Suppressor macrophage treated with lipopolysaccharide for 4 hours (primary cell): ENCODE measurements at regions not wholly inside any gene's neighbourhood (a gene's known extent, or its start where the extent isn't known, plus 50 kb on each side); places are given as distances from the start of the nearest gene placed in this dataset.

ENCODE experiments used
- DNase-seq: peaks from one replicate; pipeline ENCODE4 v3.0.0-alpha.2; 2020

DNA sequence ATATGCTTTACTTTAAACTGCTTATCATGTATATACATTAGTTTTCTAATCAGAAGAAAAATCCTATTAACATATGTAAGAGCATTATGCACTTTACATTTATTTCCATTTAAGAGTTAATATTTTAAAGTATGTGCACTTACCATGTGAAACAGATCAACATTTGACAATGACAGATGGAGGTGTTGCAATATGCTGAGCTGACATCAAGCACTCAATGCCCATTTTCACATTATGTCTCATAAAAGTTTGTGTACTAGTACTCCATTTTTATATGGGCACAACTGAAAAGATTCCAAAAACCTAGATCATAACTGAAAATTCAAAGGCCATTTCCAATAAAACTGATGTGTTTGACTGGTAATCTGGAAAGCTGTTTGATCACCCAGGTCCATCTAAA is 420.9 kb upstream of the SOX9 start:
- no peak for DNase-seq

DNA sequence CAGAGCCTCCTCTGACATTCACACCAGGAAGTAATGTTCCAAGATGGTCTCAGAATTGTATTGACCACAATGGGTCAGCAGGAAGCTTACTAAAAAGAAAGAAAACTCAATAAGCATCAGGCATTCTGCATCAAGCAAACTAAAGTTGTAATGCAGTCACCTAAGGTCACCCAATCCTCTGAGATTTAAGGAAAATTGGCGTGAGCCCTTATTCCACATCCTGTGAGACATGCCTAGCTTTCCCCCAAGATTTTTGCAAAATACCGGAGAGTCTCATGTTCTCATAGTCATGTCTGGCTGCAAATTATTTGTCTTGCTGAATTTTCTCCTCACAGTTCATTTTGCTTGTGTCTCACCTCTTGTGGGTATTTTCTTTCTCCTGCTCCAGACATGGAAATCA is 417.1 kb upstream of the SOX9 start:
- no peak for DNase-seq

DNA sequence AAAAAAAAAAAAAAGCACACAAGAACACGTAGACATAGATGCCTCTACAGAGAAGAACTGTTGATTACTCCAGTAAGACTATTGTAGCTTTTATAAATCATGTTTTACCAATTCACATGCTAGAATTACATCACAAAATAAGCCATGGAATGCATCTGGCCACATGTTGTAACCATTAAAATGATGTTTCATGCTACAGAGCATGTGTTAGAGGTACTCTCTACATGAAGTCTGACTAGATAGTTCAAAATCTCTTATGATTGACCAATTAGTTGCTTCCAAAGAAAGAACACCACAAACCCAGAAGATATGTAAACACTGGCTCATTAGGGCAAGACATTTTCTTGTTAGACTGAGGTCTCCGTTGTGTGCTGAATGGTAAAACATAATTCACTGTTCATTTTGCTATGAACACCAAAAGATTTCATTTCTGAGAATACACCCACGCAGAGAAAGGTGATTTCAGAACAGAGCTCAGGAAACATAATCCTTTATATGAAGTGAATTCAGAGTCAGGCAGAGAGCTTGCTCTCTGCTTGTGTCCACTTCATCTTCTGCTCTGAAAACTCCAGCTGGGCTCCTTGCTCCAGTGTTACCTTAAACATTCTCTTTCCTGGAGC is 411.4 kb upstream of the SOX9 start:
- DNase-seq = no peak

- DNase-seq = no peak
Measured at GRCh38 chr17:71709946-71710345, 410.9 kb upstream of the SOX9 start.

- no peak for DNase-seq
Measured at GRCh38 chr17:71710816-71711215, 410.0 kb upstream of the SOX9 start.

- DNase-seq = no peak
Measured at GRCh38 chr17:71713846-71714245, 407.0 kb upstream of the SOX9 start.

- DNase-seq = no peak
Measured at GRCh38 chr17:71724339-71724738, 396.5 kb upstream of the SOX9 start.

GRCh38 chr17:71725811-71726210 is 395.0 kb upstream of the SOX9 start:
- no peak for DNase-seq

GRCh38 chr17:71726341-71726740 is 394.5 kb upstream of the SOX9 start:
- DNase-seq = no peak

- no peak for DNase-seq
Measured at GRCh38 chr17:71727292-71727691, 393.5 kb upstream of the SOX9 start.

GRCh38 chr17:71727723-71728122 is 393.1 kb upstream of the SOX9 start:
- no peak for DNase-seq

DNA sequence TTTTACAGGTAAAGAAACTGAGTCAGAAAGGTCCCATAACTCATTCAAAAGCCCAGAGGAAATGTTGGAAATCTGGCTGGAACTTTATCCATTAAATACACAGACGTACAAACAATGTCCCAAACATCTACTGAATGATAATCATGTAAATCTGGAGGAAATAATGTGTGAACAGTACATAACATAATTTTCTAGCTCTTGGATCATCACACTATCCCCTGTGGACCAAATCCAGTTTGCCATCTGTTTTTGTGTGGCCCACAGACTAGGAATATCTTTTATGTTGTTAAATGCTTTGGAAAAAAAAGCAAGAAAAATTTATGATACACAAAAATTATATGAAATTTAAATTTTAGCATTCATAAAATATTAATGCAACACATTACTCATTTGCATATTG is 389.9 kb upstream of the SOX9 start:
- DNase-seq = no peak

GRCh38 chr17:71735893-71736292 is 384.9 kb upstream of the SOX9 start:
- DNase-seq = no peak

GRCh38 chr17:71740866-71741265 is 380.0 kb upstream of the SOX9 start:
- DNase-seq = no peak

GRCh38 chr17:71741836-71742235 is 379.0 kb upstream of the SOX9 start:
- no peak for DNase-seq

GRCh38 chr17:71748872-71749271 is 371.9 kb upstream of the SOX9 start:
- no peak for DNase-seq

GRCh38 chr17:71753070-71753469 is 367.8 kb upstream of the SOX9 start:
- no peak for DNase-seq

GRCh38 chr17:71757156-71757555 is 363.7 kb upstream of the SOX9 start:
- no peak for DNase-seq

DNA sequence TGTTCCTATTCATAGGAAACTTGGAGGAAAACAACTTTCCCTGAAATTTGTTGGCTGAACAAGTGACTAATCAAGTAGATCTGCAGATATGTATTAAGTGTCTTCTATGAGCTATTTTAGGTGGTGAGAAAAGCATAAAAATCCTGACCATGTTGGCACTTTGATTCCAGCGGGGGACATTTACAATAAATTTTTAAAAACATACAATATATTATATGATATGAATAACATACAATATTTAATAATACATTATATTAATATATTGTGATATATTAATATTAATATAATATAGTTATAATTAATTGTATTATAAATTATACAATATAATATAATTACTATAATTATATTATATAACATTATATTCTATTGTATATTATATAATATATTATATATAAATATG is 362.9 kb upstream of the SOX9 start:
- DNase-seq = no peak

- DNase-seq = no peak
Measured at GRCh38 chr17:71759422-71760060, 361.3 kb upstream of the SOX9 start.

DNA sequence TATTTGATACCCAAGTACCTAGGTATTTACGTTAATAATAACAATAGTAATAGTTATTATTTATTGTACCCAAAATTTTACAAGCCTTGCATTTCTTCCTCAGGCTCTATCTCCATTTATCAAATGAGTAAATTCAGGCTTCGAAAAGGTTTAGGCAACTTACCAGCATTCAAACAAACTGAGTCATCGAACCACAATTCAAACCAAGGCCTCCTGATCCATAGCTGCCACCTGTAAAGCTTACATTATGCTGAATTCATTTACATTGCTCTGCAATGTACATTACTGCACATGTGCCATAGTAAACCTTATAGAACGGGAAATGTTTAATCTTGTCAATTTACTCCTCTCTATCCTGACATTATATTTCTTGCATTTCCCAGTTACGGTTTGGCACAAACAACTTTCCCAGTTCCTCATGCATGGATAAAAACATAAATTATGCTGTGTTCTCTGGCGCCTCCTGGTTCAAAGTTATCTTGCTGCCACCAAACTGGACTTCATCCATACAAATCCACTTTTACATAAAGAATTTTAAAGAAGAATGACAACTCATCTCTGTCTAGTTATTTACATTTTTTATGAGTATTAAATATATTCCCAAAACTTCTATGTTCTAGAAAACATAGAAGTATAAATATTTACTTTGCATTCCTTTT is 360.6 kb upstream of the SOX9 start:
- no peak for DNase-seq

DNA sequence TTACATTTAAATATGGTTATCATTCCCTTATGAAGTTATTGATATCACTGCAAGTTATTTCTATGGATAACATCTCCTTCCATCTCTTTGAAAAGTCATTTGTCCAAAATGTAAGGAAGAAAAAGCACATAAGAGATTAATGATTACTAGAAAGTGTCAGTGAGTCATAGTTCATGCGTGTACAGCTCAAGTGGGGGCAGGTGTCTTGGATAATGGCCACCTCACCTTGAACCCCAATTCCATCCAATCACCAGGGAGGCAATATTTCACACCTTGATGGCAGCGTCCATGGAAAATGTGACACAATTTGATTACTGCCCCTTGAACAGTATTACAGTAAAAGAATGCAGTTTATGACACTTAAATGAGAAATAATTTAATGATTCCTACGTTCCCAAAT is 358.3 kb upstream of the SOX9 start:
- no peak for DNase-seq

DNA sequence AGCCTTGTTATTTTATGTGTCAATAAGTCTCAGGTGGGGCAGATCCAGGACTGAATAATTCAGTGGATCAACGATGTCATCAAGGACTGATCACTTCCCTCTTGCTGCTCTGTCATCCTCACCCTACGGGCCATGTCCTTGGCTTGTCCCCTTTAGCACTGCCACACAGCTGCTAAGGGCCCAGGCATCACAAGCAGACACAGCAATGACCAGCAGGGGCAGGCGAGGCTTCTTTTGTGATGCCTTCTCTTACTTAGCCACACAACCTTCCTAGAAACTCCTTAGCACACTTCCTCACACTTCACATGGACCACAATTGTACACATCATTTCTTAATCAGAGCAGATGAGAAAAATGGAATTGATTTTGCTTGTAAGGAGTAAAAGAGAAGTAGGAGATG is 356.3 kb upstream of the SOX9 start:
- DNase-seq = no peak

DNA sequence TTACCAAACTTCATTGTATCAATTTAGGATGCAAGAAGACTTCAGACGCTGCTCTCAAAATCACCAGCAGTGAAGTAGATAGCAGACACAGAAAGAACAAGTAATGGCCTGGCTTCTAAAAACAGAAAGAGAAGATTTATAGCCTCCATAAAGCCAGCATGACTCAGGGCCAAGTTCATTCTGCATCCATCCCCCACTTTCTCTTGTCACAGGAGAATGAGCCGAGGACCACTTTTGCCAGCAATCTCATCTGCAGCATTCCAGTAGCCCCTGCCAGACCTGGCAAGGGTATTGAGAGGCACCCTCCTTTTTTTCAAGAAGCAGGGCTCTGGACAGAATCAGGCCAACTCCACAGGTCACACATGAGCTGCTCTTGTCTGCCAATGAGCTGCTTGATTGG is 355.4 kb upstream of the SOX9 start:
- DNase-seq = no peak

DNA sequence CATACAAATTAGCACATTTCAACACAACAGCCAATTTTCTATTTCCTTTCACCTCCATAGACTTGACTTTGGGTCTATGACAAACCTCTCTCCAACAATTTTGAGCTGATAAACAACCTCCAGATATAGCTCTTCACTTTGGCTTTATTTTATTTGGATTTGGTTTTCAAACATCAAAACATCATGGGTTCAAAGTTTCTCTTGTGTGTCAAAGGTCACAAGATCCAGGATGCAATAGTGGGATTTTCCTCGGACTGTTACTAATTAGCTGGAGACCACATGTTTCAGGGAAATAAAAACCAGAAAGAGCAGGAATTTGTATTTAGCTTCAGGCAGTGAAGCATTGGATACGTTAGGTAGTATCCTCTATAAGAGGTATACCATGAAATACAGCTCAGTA is 351.0 kb upstream of the SOX9 start:
- no peak for DNase-seq
